Keratinocyte (primary cell): ENCODE measurements at regions not wholly inside any gene's neighbourhood (a gene's known extent, or its start where the extent isn't known, plus 50 kb on each side); places are given as distances from the start of the nearest gene placed in this dataset.

Experiments used
- DNase-seq: peaks from one replicate; pipeline ENCODE4 v3.0.0-alpha.2; 2011; ENCODE audit warnings: low read depth, missing footprints, low spot score
- FAIRE-seq: peaks from 2 replicates; lab custom pipeline; 2011; peaks lifted over from hg19 to GRCh38; lab: Jason Lieb, UNC
- H2AFZ ChIP-seq: 2 replicates; pipeline ENCODE4 v1.6.0; 2012; ENCODE audit warnings: low read length, control low read depth, inconsistent platforms; ENCODE audit not compliant: control insufficient read depth
- H3K27ac ChIP-seq: 2 replicates; pipeline ENCODE4 v1.5.1; 2011; ENCODE audit warnings: low read length; ENCODE audit not compliant: control insufficient read depth, insufficient read depth
- H3K27me3 ChIP-seq: 3 replicates; pipeline ENCODE4 v1.6.0; 2011; ENCODE audit warnings: low read length; ENCODE audit not compliant: control insufficient read depth, insufficient read depth; ENCODE audit errors: extremely low read depth
- H3K36me3 ChIP-seq, 2 experiments: 2 replicates in 1 of 2; 3 replicates in 1 of 2; pipeline ENCODE4 v1.5.1; 2011; ENCODE audit warnings: low read length in 2 of 2, mild to moderate bottlenecking in 1 of 2; ENCODE audit not compliant: control insufficient read depth in 2 of 2, insufficient read depth in 2 of 2; ENCODE audit errors: extremely low read depth in 1 of 2
- H3K4me1 ChIP-seq: 3 replicates; pipeline ENCODE4 v1.5.1; 2011; ENCODE audit warnings: low read length; ENCODE audit not compliant: control insufficient read depth, insufficient read depth; ENCODE audit errors: extremely low read depth
- H3K4me2 ChIP-seq: 3 replicates; pipeline ENCODE4 v1.6.0; 2011; ENCODE audit warnings: low read depth, low read length; ENCODE audit not compliant: control insufficient read depth, insufficient read depth; ENCODE audit errors: extremely low read depth
- H3K4me3 ChIP-seq, 3 experiments: fragments of 200-600 bp in 1 of 3; sonication (generic) in 1 of 3; 2 replicates in 2 of 3; 3 replicates in 1 of 3; pipeline ENCODE4 v1.5.1; 2011 to 2016; ENCODE audit warnings: low read length in 3 of 3, mild to moderate bottlenecking in 3 of 3, control low read depth in 2 of 3, inconsistent platforms in 1 of 3, low read depth in 1 of 3, mixed read lengths in 1 of 3, mixed run types in 1 of 3, moderate library complexity in 1 of 3; ENCODE audit not compliant: control insufficient read depth in 2 of 3, insufficient read depth in 2 of 3; ENCODE audit errors: extremely low read depth in 1 of 3
- H3K79me2 ChIP-seq: 2 replicates; pipeline ENCODE4 v1.6.0; 2012; ENCODE audit warnings: low read length; ENCODE audit not compliant: control insufficient read depth, insufficient read depth
- H3K9ac ChIP-seq: 3 replicates; pipeline ENCODE4 v1.6.0; 2011; ENCODE audit warnings: low read length; ENCODE audit not compliant: control insufficient read depth, insufficient read depth; ENCODE audit errors: extremely low read depth
- H3K9me1 ChIP-seq: 3 replicates; pipeline ENCODE4 v1.6.0; 2011; ENCODE audit warnings: low read length; ENCODE audit not compliant: control insufficient read depth, insufficient read depth; ENCODE audit errors: extremely low read depth
- H3K9me3 ChIP-seq: 2 replicates; pipeline ENCODE4 v1.5.1; 2012; ENCODE audit warnings: low read depth, low read length; ENCODE audit not compliant: control insufficient read depth
- H4K20me1 ChIP-seq: 3 replicates; pipeline ENCODE4 v1.6.0; 2011; ENCODE audit warnings: low read length; ENCODE audit not compliant: control insufficient read depth, insufficient read depth; ENCODE audit errors: extremely low read depth
- EZH2 ChIP-seq: IDR thresholded peaks from one replicate; pipeline ENCODE4 v1.6.1; 2012; ENCODE audit warnings: inconsistent platforms, mild to moderate bottlenecking, low read length, moderate library complexity
- dilution Hi-C: fragments of 300-500 bp; cut with MboI; formaldehyde crosslinking; loops from one replicate; pipeline ENCODE4 v1.7.0; 2020; ENCODE audit warnings: low sequenced_read_pairs; ENCODE audit not compliant: extremely low pct_ligation_motif_present
- TF ChIP-seq, protein P1 (sequence below), 3 experiments: IDR thresholded peaks in 1 of 3; conservative IDR thresholded peaks in 1 of 3; optimal IDR thresholded peaks in 1 of 3; 2 replicates in 2 of 3; 3 replicates in 1 of 3; pipeline versions ENCODE3 to v1.5.1; 2011; ENCODE audit warnings: low read length in 3 of 3, mild to moderate bottlenecking in 3 of 3, moderate library complexity in 2 of 3, control low read depth in 1 of 3, inconsistent platforms in 1 of 3; ENCODE audit not compliant: insufficient read depth in 2 of 3; ENCODE audit errors: extremely low read depth in 1 of 3

DNA sequence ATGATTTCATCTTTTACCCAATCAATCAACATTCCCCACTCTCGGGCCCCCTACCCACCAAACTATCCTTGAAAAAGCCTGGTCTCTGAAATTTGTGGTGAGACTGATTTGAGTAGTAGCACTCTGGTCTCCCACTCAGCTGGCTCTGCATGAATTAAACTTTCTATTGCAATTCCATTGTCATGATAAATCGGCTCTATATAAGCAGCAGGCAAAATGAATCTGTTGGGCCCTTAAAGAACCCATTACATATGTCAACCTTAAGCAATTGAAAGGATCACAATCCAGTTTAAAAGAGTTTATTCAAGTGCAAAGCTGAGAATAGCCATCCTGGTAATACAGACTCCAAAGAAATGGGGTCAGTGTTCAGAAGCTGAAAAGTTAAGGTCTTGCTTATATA, 68.2 kb downstream of the NEURL3 start:
- no peak for FAIRE-seq
- Histone ChIP-seq H3K4me2 (no peak overlapping the region), H3K4me1 (no peaks in the 10 kb centered on the region), H3K4me3 (no peak overlapping the region), H3K9me3 (no peaks in the 10 kb centered on the region), H3K27me3 (no peaks in the 10 kb centered on the region), H3K9ac (no peak overlapping the region), H2AFZ (no peak overlapping the region), H3K79me2 (no peaks in the 10 kb centered on the region), H3K36me3 (no peaks in the 10 kb centered on the region), H3K27ac (no peak overlapping the region), H4K20me1 (no peaks in the 10 kb centered on the region), H3K9me1 (no peaks in the 10 kb centered on the region)
- DNase-seq = no peak
- no peak for TF ChIP-seq EZH2
- TF ChIP-seq, protein P1, sequence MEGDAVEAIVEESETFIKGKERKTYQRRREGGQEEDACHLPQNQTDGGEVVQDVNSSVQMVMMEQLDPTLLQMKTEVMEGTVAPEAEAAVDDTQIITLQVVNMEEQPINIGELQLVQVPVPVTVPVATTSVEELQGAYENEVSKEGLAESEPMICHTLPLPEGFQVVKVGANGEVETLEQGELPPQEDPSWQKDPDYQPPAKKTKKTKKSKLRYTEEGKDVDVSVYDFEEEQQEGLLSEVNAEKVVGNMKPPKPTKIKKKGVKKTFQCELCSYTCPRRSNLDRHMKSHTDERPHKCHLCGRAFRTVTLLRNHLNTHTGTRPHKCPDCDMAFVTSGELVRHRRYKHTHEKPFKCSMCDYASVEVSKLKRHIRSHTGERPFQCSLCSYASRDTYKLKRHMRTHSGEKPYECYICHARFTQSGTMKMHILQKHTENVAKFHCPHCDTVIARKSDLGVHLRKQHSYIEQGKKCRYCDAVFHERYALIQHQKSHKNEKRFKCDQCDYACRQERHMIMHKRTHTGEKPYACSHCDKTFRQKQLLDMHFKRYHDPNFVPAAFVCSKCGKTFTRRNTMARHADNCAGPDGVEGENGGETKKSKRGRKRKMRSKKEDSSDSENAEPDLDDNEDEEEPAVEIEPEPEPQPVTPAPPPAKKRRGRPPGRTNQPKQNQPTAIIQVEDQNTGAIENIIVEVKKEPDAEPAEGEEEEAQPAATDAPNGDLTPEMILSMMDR (optimal IDR thresholded peaks at IDR 0.05 in 1 of 3, IDR thresholded peaks at IDR 0.05 in 1 of 3, conservative IDR thresholded peaks at IDR 0.05 in 1 of 3; ENCODE audit: extremely low read depth in 1 of 3, insufficient read depth in 2 of 3, low read length in 3 of 3) = no peak
- dilution Hi-C loops = no loop called here

DNA sequence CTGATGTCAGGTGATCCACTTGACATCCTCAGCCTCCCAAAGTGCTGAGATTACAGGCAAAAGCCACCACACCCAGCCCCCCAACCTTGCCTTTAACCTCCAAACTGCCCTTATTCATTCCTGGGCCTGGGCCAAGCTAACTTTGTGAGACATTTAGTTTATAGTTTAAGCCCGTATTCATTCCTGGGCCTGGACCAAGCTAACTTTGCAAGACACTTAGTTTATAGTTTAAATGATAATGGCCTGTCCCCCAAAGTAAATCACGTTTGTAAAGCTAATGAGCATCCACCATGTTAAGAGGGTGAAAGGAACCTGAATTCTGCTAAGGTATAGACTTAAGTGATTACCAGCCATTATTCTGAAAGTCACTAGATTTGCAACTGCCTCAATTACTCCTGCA, 68.7 kb downstream of the NEURL3 start:
- no peaks in the 10 kb centered on the region for H3K79me2 ChIP-seq
- no peak overlapping the region for H2AFZ ChIP-seq
- TF ChIP-seq, protein P1 (optimal IDR thresholded peaks at IDR 0.05 in 1 of 3, IDR thresholded peaks at IDR 0.05 in 1 of 3, conservative IDR thresholded peaks at IDR 0.05 in 1 of 3; ENCODE audit: extremely low read depth in 1 of 3, insufficient read depth in 2 of 3, low read length in 3 of 3) = no peak
- no peak for TF ChIP-seq EZH2
- H3K4me3 ChIP-seq = no peak overlapping the region
- H3K9ac ChIP-seq = no peak overlapping the region
- DNase-seq = no peak
- no peaks in the 10 kb centered on the region for H3K9me1 ChIP-seq
- H3K9me3 ChIP-seq = no peaks in the 10 kb centered on the region
- H3K4me1 ChIP-seq = no peaks in the 10 kb centered on the region
- no peak overlapping the region for H3K27ac ChIP-seq
- no peaks in the 10 kb centered on the region for H4K20me1 ChIP-seq
- FAIRE-seq = no peak
- no peaks in the 10 kb centered on the region for H3K36me3 ChIP-seq
- dilution Hi-C loops = no loop called here
- H3K27me3 ChIP-seq = no peaks in the 10 kb centered on the region
- no peak overlapping the region for H3K4me2 ChIP-seq
